ENCODE measurements at regions not wholly inside any gene's neighbourhood (a gene's known extent, or its start where the extent isn't known, plus 50 kb on each side); places are given as distances from the start of the nearest gene placed in this dataset.

DNA sequence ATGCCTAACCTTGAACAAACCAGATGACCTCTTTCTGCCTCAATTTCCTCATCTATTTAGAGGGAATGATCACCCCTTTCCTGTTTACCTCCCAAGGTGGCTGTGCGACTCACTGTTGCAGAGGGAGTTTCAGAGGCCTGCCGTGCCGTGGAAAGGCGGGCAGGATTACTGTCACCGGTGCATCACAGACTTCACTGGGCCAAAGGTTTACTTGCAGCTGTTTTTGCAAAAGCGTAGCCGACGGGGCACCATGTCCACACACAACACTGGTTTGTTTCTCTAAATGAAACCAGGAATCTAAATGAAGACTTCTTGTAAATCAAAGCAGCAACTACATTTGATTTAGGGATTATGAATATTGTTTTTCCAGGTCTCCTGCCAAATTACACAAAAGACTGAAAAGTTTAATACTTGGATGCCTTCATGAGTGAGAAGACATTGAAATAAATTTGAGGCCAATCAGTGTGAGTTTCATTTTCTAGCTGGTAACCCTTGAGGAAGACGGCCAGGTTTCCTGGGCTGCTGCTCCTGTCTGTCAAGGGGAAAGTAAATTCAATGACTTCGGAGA is 696.1 kb upstream of the TMEM132C start (continued):
- no peak for TF ChIP-seq TAF1 (IDR thresholded peaks at IDR 0.05; ENCODE audit: low read depth, low read length)
- TF ChIP-seq TCF12 (IDR thresholded peaks at IDR 0.05; ENCODE audit: low read depth, low read length): no peak
- no peak for TF ChIP-seq SUZ12 (IDR thresholded peaks at IDR 0.05; ENCODE audit: low read length)
- TF ChIP-seq KDM5A (IDR thresholded peaks at IDR 0.05; ENCODE audit: low read length): no peak
- TF ChIP-seq EGR1 (IDR thresholded peaks at IDR 0.05; ENCODE audit: borderline replicate concordance, low read depth, low read length): no peak
